ENCODE measurements at regions not wholly inside any gene's neighbourhood (a gene's known extent, or its start where the extent isn't known, plus 50 kb on each side); places are given as distances from the start of the nearest gene placed in this dataset.

DNA sequence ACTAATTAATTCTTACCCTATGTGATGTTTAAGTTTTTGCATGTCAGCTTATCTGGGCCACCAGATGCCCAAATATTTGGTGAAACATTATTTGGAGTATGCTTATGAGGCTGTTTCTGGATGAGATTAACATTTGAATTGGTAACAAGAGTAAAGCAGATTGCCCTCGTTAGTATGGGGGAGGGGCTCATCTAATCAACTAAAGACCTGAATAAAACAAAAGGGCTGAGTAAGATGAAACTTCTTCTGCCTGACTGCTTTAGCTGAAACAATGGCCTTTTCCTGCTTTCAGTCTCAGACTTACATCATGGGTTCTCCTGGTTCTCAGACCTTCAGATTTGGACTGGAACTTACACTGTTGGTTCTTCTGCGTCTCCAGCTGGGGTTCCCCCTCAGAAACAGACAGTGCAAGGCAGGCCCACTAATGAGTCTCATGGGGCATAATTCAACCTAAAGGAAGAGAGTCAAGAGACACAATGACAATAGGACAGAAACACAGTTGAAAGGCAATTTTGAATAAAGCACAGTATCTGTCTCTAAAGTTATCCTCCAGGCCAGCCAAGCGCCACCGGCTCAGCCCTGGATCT lies 288.4 kb downstream of the CAAP1 start:
- no peaks in the 10 kb centered on the region for H3K9me3 ChIP-seq (ENCODE audit: low read depth)
- H3K27ac ChIP-seq: no peak overlapping the region

DNA sequence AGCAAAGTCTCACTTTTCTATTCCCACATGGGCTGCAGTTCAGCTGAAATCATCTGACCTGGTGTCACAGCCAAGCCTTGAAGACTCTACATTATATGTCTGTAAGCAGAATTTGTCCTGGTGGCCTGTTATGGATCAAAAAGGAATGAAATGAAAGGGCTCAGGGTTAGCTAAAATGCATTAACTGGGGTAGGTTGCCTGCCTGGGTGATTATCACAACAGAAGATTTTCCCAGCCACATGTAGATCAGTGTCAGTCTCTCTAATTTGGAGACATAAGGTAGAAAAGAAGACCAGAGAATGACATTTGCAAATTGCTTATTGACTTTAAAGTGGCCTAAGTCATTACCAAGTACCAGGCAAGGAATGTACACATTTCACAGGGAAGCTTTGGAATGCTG lies 289.0 kb downstream of the CAAP1 start:
- no peaks in the 10 kb centered on the region for H3K36me3 ChIP-seq
- no peak overlapping the region for H3K4me3 ChIP-seq
- DNase-seq (ENCODE audit: low read depth in 1 of 2, low spot score in 1 of 2): no peak
- H3K4me1 ChIP-seq (ENCODE audit: low read depth): no peaks in the 10 kb centered on the region
- no peaks in the 10 kb centered on the region for H3K9me3 ChIP-seq (ENCODE audit: low read depth)
- no peak overlapping the region for H3K27ac ChIP-seq
- TF ChIP-seq, protein P1, sequence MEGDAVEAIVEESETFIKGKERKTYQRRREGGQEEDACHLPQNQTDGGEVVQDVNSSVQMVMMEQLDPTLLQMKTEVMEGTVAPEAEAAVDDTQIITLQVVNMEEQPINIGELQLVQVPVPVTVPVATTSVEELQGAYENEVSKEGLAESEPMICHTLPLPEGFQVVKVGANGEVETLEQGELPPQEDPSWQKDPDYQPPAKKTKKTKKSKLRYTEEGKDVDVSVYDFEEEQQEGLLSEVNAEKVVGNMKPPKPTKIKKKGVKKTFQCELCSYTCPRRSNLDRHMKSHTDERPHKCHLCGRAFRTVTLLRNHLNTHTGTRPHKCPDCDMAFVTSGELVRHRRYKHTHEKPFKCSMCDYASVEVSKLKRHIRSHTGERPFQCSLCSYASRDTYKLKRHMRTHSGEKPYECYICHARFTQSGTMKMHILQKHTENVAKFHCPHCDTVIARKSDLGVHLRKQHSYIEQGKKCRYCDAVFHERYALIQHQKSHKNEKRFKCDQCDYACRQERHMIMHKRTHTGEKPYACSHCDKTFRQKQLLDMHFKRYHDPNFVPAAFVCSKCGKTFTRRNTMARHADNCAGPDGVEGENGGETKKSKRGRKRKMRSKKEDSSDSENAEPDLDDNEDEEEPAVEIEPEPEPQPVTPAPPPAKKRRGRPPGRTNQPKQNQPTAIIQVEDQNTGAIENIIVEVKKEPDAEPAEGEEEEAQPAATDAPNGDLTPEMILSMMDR (IDR thresholded peaks at IDR 0.05; ENCODE audit: low read depth, low read length): no peak
- H3K27me3 ChIP-seq: no peaks in the 10 kb centered on the region

More for the DNA sequence above, 288.4 kb downstream of the CAAP1 start:
- Histone ChIP-seq H3K36me3 (no peaks in the 10 kb centered on the region), H3K4me3 (no peak overlapping the region), H3K27me3 (no peaks in the 10 kb centered on the region), H3K4me1 (ENCODE audit: low read depth) (no peaks in the 10 kb centered on the region)
- TF ChIP-seq, protein P1 (IDR thresholded peaks at IDR 0.05; ENCODE audit: low read depth, low read length): no peak
- DNase-seq (ENCODE audit: low read depth in 1 of 2, low spot score in 1 of 2): no peak

DNA sequence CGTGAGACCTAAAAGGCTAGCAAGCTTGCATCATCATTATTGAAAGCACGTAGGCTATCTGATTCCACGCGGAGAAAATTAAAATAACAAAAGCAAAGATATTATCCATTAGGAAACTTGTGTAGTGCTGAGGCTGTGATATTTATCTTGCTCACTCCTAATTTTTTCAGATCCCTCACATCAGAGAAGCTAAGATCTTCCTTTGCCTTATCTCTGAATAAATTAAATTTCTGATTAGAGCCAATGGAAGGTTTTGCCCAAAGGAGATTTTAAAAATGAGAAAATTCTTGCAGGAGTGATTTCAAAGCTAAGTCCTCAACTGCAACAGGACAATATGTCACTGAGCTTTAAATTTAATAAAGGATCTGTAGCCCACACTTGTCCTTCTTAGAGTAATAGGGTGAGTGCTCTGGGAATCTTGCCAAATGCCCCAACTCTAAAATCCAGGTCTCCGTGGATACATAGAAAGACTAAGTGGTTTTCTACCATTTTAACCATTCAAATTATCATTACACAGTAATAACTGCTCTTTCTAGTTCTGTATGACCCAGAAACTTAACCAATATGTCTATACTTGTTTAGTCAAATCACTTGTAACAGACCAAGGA lies 295.0 kb downstream of the CAAP1 start:
- no peaks in the 10 kb centered on the region for H3K9me3 ChIP-seq (ENCODE audit: low read depth)
- no peaks in the 10 kb centered on the region for H3K4me1 ChIP-seq (ENCODE audit: low read depth)
- DNase-seq (ENCODE audit: low read depth in 1 of 2, low spot score in 1 of 2): no peak
- no peak overlapping the region for H3K27ac ChIP-seq
- H3K36me3 ChIP-seq: no peaks in the 10 kb centered on the region
- TF ChIP-seq, protein P1 (IDR thresholded peaks at IDR 0.05; ENCODE audit: low read depth, low read length): no peak
- no peaks in the 10 kb centered on the region for H3K27me3 ChIP-seq
- no peak overlapping the region for H3K4me3 ChIP-seq

DNA sequence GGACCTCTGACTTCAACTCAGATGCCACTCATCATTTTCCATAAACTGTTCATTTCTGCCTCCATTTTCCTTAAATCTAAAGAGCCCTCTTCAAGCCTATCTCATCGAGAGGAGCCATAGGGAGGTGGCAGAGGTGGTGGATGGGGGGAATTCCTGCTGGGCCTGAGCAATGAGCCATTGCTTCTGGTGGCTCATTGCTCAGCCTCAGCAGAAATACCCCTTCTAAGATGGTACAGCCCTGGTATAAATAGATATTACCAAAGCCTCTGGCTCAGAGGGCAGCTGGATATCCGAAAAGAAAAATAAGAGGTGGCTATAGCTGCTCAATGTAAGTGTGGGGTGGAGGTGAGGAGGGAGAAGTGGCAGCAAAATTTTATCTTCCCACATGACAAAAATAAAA lies 313.5 kb downstream of the CAAP1 start:
- Histone ChIP-seq H3K4me1 (ENCODE audit: low read depth) (no peaks in the 10 kb centered on the region), H3K27ac (no peak overlapping the region), H3K27me3 (no peaks in the 10 kb centered on the region), H3K4me3 (no peak overlapping the region), H3K9me3 (ENCODE audit: low read depth) (no peaks in the 10 kb centered on the region), H3K36me3 (no peaks in the 10 kb centered on the region)
- peak in 1 of 2 donors; percentile 3 for DNase-seq (ENCODE audit: low read depth in 1 of 2, low spot score in 1 of 2)
- TF ChIP-seq, protein P1 (IDR thresholded peaks at IDR 0.05; ENCODE audit: low read depth, low read length): no peak

DNA sequence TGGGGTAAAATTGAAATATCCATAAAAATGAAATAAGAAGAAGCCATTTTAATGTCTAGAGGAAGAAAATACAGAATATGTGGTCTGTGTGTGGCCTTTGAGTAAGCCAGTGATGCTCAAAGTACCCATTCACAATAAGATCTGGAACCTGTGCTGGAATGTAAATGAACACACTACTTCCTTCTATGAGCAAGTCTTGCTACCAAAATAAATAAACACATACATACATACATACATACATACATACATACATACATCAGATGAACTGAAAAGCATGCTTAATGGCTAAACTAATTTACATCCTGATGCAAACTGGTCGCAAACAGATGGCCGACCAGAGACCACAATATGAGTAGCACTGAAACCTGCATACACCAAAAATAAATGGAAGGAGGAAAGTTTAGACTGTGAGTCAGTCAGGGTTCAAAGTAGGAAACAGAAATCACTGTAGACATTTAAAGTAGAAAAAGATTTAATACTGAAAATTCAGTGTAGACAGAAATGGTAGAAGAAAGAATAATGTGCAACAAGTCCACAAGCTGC lies 317.6 kb downstream of the CAAP1 start:
- no peaks in the 10 kb centered on the region for H3K4me1 ChIP-seq (ENCODE audit: low read depth)
- H3K27me3 ChIP-seq: no peaks in the 10 kb centered on the region
- no peak overlapping the region for H3K4me3 ChIP-seq
- no peaks in the 10 kb centered on the region for H3K9me3 ChIP-seq (ENCODE audit: low read depth)
- H3K27ac ChIP-seq: no peak overlapping the region
- TF ChIP-seq, protein P1 (IDR thresholded peaks at IDR 0.05; ENCODE audit: low read depth, low read length): no peak
- H3K36me3 ChIP-seq: no peaks in the 10 kb centered on the region
- DNase-seq (ENCODE audit: low read depth in 1 of 2, low spot score in 1 of 2): no peak
